Retinal pigment epithelial cell (primary cell): ENCODE measurements at regions not wholly inside any gene's neighbourhood (a gene's known extent, or its start where the extent isn't known, plus 50 kb on each side); places are given as distances from the start of the nearest gene placed in this dataset.
"Not testable (repeated sequence)": the region's sequence is repeated elsewhere in the genome, so short reads cannot be mapped to it uniquely, and the experiment has no call there.

Experiments
- DNase-seq: peaks from one replicate; pipeline ENCODE4 v3.0.0-alpha.2; 2010; ENCODE audit warnings: low read depth
- H3K4me3 ChIP-seq: 2 replicates; pipeline ENCODE4 v1.5.1; 2011; ENCODE audit warnings: mild to moderate bottlenecking, low read length, control low read depth, moderate library complexity
- CTCF ChIP-seq: conservative IDR thresholded peaks from 2 replicates; pipeline ENCODE4 v1.5.1; 2011; ENCODE audit warnings: low read depth, low read length, control low read depth, inconsistent platforms

GRCh38 chr6:80433010-80433672 is 326.7 kb downstream of the BCKDHB start:
- no peak for DNase-seq
- no peak for TF ChIP-seq CTCF
- H3K4me3 ChIP-seq = no peak overlapping the region

- TF ChIP-seq CTCF = peak; percentile 6
- peak; percentile 87 for DNase-seq
Measured at GRCh38 chr6:80425089-80425823, 318.8 kb downstream of the BCKDHB start.

GRCh38 chr6:80411486-80411885 is 305.0 kb downstream of the BCKDHB start:
- DNase-seq = no peak
- TF ChIP-seq CTCF = no peak

More at GRCh38 chr6:80425089-80425823, 318.8 kb downstream of the BCKDHB start:
- H3K4me3 ChIP-seq = no peak overlapping the region

GRCh38 chr6:80407976-80408375 is 301.5 kb downstream of the BCKDHB start:
- not testable (repeated sequence) for H3K4me3 ChIP-seq, DNase-seq

More at GRCh38 chr6:80411486-80411885, 305.0 kb downstream of the BCKDHB start:
- H3K4me3 ChIP-seq = no peak overlapping the region

GRCh38 chr6:80404889-80405288 is 298.4 kb downstream of the BCKDHB start:
- no peak for DNase-seq
- no peak for TF ChIP-seq CTCF
- no peak overlapping the region for H3K4me3 ChIP-seq

GRCh38 chr6:80403365-80403764 is 296.9 kb downstream of the BCKDHB start:
- H3K4me3 ChIP-seq = no peak overlapping the region
- TF ChIP-seq CTCF = no peak
- DNase-seq = no peak

GRCh38 chr6:80402266-80402665 is 295.8 kb downstream of the BCKDHB start:
- H3K4me3 ChIP-seq = no peak overlapping the region
- no peak for DNase-seq
- no peak for TF ChIP-seq CTCF
